HEK293 (cell line): ENCODE measurements at regions not wholly inside any gene's neighbourhood (a gene's known extent, or its start where the extent isn't known, plus 50 kb on each side); places are given as distances from the start of the nearest gene placed in this dataset.

Experiments used
- CTCF ChIA-PET: fragments of 350-600 bp; formaldehyde crosslinking; extraction: SDS; loops from one replicate; lab custom pipeline; 2021; ENCODE audit warnings: antibody characterized with exemption; lab: Yijun Ruan, JAX
- POLR2A ChIA-PET: fragments of 300-600 bp; formaldehyde crosslinking; extraction: SDS; loops from one replicate; lab custom pipeline; 2020; ENCODE audit warnings: antibody characterized with exemption, inconsistent platforms; lab: Yijun Ruan, JAX
- H3K27ac ChIP-seq: fragments of 200-500 bp; sonication (Bioruptor generic); 2 replicates; pipeline ENCODE4 v1.5.1; 2014; ENCODE audit warnings: low read depth, low read length, control low read depth, inconsistent platforms; ENCODE audit errors: extremely low read depth
- H3K36me3 ChIP-seq, 2 experiments: fragments of 200-500 bp in 1 of 2; sonication (Bioruptor generic) in 1 of 2; 1 replicate in 1 of 2; 2 replicates in 1 of 2; pipeline ENCODE4 v1.5.1; 2014 to 2017; ENCODE audit warnings: inconsistent platforms in 2 of 2, low read length in 2 of 2; ENCODE audit not compliant: control insufficient read depth in 2 of 2, insufficient read depth in 1 of 2
- H3K4me1 ChIP-seq: fragments of 200-500 bp; sonication (Bioruptor generic); 2 replicates; pipeline ENCODE4 v1.5.1; 2014; ENCODE audit warnings: mild to moderate bottlenecking, low read length, inconsistent platforms; ENCODE audit not compliant: control insufficient read depth, insufficient read depth
- H3K4me3 ChIP-seq: 2 replicates; pipeline ENCODE4 v1.5.1; 2011; ENCODE audit warnings: low read depth, mild to moderate bottlenecking, control low read depth, low read length, moderate library complexity
- H3K9me3 ChIP-seq: fragments of 200-500 bp; sonication (Bioruptor generic); 2 replicates; pipeline ENCODE4 v1.5.1; 2014; ENCODE audit warnings: low read depth, low read length, inconsistent platforms; ENCODE audit not compliant: control insufficient read depth, insufficient read depth
- HOXD13 ChIP-seq: sonication (generic); formaldehyde crosslinking; IDR thresholded peaks from 2 replicates; pipeline ENCODE4 v1.8.0; 2022; ENCODE audit warnings: missing genetic modification reagents, borderline replicate concordance
- KLF9 ChIP-seq: fragments of 450-650 bp; formaldehyde crosslinking; IDR thresholded peaks from 2 replicates; pipeline ENCODE4 v1.5.1; 2016; ENCODE audit warnings: missing biosample characterization, missing genetic modification characterization, low read depth
- RBAK ChIP-seq: fragments of 450-650 bp; formaldehyde crosslinking; IDR thresholded peaks from 2 replicates; pipeline ENCODE4 v1.5.1; 2016; ENCODE audit warnings: missing biosample characterization, missing genetic modification characterization
- SCRT1 ChIP-seq: fragments of 450-650 bp; formaldehyde crosslinking; IDR thresholded peaks from 2 replicates; pipeline ENCODE4 v1.5.1; 2016; ENCODE audit warnings: missing biosample characterization, missing genetic modification characterization, borderline replicate concordance
- WT1 ChIP-seq: fragments of 450-650 bp; formaldehyde crosslinking; IDR thresholded peaks from 2 replicates; pipeline ENCODE4 v1.5.1; 2016; ENCODE audit warnings: missing biosample characterization, missing genetic modification characterization
- YY1 ChIP-seq: fragments of 450-650 bp; formaldehyde crosslinking; IDR thresholded peaks from 2 replicates; pipeline ENCODE4 v1.5.1; 2018; ENCODE audit warnings: missing biosample characterization, missing genetic modification characterization
- ZBTB48 ChIP-seq: fragments of 450-650 bp; formaldehyde crosslinking; IDR thresholded peaks from 2 replicates; pipeline ENCODE4 v1.5.1; 2016; ENCODE audit warnings: missing biosample characterization, missing genetic modification characterization
- ZFP69B ChIP-seq: fragments of 450-650 bp; formaldehyde crosslinking; IDR thresholded peaks from 2 replicates; pipeline ENCODE4 v1.5.1; 2016; ENCODE audit warnings: missing biosample characterization, missing genetic modification characterization
- ZNF114 ChIP-seq: fragments of 450-650 bp; formaldehyde crosslinking; IDR thresholded peaks from 2 replicates; pipeline ENCODE4 v1.5.0; 2017; ENCODE audit warnings: missing biosample characterization, missing genetic modification characterization
- ZNF140 ChIP-seq: fragments of 450-650 bp; formaldehyde crosslinking; IDR thresholded peaks from 2 replicates; pipeline ENCODE4 v1.5.1; 2016; ENCODE audit warnings: missing biosample characterization, missing genetic modification characterization
- ZNF214 ChIP-seq: fragments of 450-650 bp; formaldehyde crosslinking; IDR thresholded peaks from 2 replicates; pipeline ENCODE4 v1.5.1; 2017; ENCODE audit warnings: missing biosample characterization, mild to moderate bottlenecking, missing genetic modification characterization, borderline replicate concordance
- ZNF239 ChIP-seq: fragments of 450-650 bp; formaldehyde crosslinking; IDR thresholded peaks from 2 replicates; pipeline ENCODE4 v1.5.1; 2016; ENCODE audit warnings: missing biosample characterization, missing genetic modification characterization
- ZNF274 ChIP-seq, 2 experiments: fragments of 200-500 bp in 1 of 2; fragments of 450-650 bp in 1 of 2; sonication (Bioruptor generic) in 1 of 2; formaldehyde crosslinking in 1 of 2; IDR thresholded peaks; 2 replicates each; pipeline versions ENCODE4 v1.5.1 to v1.6.1; 2014 to 2016; ENCODE audit warnings: borderline replicate concordance in 1 of 2, inconsistent platforms in 1 of 2, low read length in 1 of 2, missing biosample characterization in 1 of 2, missing genetic modification characterization in 1 of 2
- ZNF324 ChIP-seq: fragments of 450-650 bp; formaldehyde crosslinking; IDR thresholded peaks from 2 replicates; pipeline ENCODE4 v1.5.1; 2016; ENCODE audit warnings: missing biosample characterization, missing genetic modification characterization
- ZNF394 ChIP-seq: fragments of 450-650 bp; formaldehyde crosslinking; IDR thresholded peaks from 2 replicates; pipeline ENCODE4 v1.5.1; 2016; ENCODE audit warnings: missing biosample characterization, missing genetic modification characterization, mild to moderate bottlenecking, moderate library complexity, borderline replicate concordance
- ZNF473 ChIP-seq: fragments of 450-650 bp; formaldehyde crosslinking; IDR thresholded peaks from 2 replicates; pipeline ENCODE4 v1.5.1; 2017; ENCODE audit warnings: missing biosample characterization, missing genetic modification characterization
- ZNF510 ChIP-seq: fragments of 450-650 bp; formaldehyde crosslinking; IDR thresholded peaks from 2 replicates; pipeline ENCODE4 v1.5.1; 2018; ENCODE audit warnings: mild to moderate bottlenecking, missing genetic modification characterization, missing biosample characterization; ENCODE audit not compliant: insufficient replicate concordance
- ZNF660 ChIP-seq: fragments of 450-650 bp; IDR thresholded peaks from 2 replicates; pipeline ENCODE4 v1.5.1; 2018; ENCODE audit warnings: missing biosample characterization, mild to moderate bottlenecking, missing genetic modification characterization
- ZNF747 ChIP-seq: fragments of 450-650 bp; formaldehyde crosslinking; IDR thresholded peaks from 2 replicates; pipeline ENCODE4 v1.5.1; 2016; ENCODE audit warnings: missing biosample characterization, missing genetic modification characterization
- ZNF792 ChIP-seq: fragments of 450-650 bp; formaldehyde crosslinking; IDR thresholded peaks from 2 replicates; pipeline ENCODE4 v1.5.1; 2016; ENCODE audit warnings: missing biosample characterization, missing genetic modification characterization
- ZNF830 ChIP-seq: fragments of 450-650 bp; IDR thresholded peaks from 2 replicates; pipeline ENCODE4 v1.5.0; 2018; ENCODE audit warnings: missing biosample characterization, missing genetic modification characterization, low read depth, mild to moderate bottlenecking, moderate library complexity
- TF ChIP-seq, protein P1 (sequence below): fragments of 450-650 bp; IDR thresholded peaks from 2 replicates; pipeline ENCODE4 v1.5.1; 2018; ENCODE audit warnings: missing biosample characterization, mild to moderate bottlenecking, missing genetic modification characterization
- TF ChIP-seq, protein P2 (sequence below): fragments of 450-650 bp; formaldehyde crosslinking; IDR thresholded peaks from 2 replicates; pipeline ENCODE4 v1.5.1; 2016; ENCODE audit warnings: missing biosample characterization, missing genetic modification characterization
- TF ChIP-seq, protein P3 (sequence below): fragments of 450-650 bp; formaldehyde crosslinking; IDR thresholded peaks from 2 replicates; pipeline ENCODE4 v1.5.1; 2016; ENCODE audit warnings: missing biosample characterization, missing genetic modification characterization
- TF ChIP-seq, protein P4 (sequence below): fragments of 450-650 bp; formaldehyde crosslinking; IDR thresholded peaks from 2 replicates; pipeline ENCODE4 v1.5.1; 2016; ENCODE audit warnings: missing biosample characterization, missing genetic modification characterization

DNA sequence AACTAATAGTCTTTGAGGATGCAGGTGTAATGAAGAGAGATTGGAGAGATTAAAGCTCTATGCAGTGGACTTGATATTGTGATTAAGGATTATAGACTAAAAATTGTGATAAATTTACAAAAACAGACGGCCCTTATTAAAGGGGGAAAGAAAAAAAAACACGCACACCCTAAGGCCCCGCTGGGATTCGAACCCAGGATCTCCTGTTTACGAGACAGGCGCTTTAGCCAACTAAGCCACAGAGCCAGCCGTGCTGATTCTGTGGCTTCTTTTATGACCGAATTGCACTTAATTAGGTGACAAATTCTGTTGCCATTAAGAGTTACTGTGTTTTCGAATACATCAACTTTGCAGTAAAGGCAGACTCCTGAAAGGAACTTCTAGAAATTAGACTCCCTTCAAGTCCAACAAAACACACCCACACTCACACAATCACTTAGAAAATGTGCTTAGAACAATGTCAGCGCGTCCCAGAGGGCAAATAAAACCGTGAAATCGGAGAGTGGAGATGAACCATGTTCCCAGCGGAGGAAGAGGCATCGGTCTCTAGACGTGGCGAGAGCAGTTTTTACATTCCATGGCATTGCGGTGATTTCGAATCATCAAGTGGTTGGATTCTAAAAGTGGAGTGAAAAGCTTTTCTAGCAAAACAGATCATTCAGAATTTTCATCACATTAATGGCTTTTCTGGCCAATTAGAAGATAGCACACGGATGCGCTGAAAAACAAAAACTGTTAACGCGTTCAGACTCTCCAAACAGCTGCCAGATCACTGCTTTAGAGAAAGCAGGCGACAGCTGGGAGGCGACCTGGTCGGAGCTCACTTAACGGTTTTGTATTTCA lies 122.6 kb downstream of the GPX5 start (continued):
- TF ChIP-seq WT1 (tag by site-specific recombination) (peak; percentile 79), SCRT1 (tag by site-specific recombination) (peak; percentile 71), ZNF473 (tag by site-specific recombination) (no peak), ZNF140 (tag by site-specific recombination) (no peak), ZNF114 (no peak), RBAK (no peak), ZNF792 (tag by site-specific recombination) (no peak), ZNF660 (tag by site-specific recombination) (peak; percentile 94), ZNF394 (peak; percentile 51), ZNF830 (tag by site-specific recombination) (no peak), ZNF239 (no peak), ZNF510 (tag by site-specific recombination) (no peak), ZBTB48 (tag by site-specific recombination) (no peak)
- TF ChIP-seq, protein P1, sequence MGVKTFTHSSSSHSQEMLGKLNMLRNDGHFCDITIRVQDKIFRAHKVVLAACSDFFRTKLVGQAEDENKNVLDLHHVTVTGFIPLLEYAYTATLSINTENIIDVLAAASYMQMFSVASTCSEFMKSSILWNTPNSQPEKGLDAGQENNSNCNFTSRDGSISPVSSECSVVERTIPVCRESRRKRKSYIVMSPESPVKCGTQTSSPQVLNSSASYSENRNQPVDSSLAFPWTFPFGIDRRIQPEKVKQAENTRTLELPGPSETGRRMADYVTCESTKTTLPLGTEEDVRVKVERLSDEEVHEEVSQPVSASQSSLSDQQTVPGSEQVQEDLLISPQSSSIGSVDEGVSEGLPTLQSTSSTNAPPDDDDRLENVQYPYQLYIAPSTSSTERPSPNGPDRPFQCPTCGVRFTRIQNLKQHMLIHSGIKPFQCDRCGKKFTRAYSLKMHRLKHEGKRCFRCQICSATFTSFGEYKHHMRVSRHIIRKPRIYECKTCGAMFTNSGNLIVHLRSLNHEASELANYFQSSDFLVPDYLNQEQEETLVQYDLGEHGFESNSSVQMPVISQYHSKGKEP (tag by site-specific recombination), result peak; percentile 62
- TF ChIP-seq, protein P2, sequence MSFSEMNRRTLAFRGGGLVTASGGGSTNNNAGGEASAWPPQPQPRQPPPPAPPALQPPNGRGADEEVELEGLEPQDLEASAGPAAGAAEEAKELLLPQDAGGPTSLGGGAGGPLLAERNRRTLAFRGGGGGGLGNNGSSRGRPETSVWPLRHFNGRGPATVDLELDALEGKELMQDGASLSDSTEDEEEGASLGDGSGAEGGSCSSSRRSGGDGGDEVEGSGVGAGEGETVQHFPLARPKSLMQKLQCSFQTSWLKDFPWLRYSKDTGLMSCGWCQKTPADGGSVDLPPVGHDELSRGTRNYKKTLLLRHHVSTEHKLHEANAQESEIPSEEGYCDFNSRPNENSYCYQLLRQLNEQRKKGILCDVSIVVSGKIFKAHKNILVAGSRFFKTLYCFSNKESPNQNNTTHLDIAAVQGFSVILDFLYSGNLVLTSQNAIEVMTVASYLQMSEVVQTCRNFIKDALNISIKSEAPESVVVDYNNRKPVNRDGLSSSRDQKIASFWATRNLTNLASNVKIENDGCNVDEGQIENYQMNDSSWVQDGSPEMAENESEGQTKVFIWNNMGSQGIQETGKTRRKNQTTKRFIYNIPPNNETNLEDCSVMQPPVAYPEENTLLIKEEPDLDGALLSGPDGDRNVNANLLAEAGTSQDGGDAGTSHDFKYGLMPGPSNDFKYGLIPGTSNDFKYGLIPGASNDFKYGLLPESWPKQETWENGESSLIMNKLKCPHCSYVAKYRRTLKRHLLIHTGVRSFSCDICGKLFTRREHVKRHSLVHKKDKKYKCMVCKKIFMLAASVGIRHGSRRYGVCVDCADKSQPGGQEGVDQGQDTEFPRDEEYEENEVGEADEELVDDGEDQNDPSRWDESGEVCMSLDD (tag by site-specific recombination), result no peak
- TF ChIP-seq, all 188 proteins: peak for 64

DNA sequence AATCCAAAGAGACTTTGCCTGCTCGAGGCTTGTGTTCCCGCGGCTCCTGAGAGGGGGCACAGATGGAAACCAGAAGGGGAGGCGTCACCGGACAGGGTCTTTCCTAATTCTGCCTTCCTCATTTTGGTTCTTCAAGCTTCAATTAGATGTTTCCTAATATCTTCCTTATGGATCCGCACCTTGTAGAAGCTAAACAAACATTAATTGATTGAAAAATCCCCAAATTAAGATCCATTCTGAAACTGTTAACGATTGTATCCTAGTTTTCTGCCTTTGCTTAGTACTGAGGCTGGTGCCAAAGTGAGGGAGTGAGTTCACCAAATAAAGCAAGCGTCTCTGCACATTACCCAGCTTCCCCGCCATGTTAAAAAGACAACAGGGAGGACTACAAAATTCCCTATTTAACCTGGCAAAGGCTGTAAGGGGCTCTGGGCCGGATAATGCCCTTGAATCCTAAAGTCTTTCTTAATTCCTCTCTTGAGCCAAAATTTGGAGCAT lies 123.2 kb downstream of the GPX5 start:
- Histone ChIP-seq H3K27ac (peak overlapping the region; percentile 72), H3K4me1 (peaks cover 21% of the 10 kb centered on the region), H3K4me3 (peak overlapping the region; percentile 58), H3K36me3 (no peaks in the 10 kb centered on the region), H3K9me3 (no peaks in the 10 kb centered on the region)
- ChIA-PET POLR2A (interaction anchor here (1.3 to 2.7 kb wide), 4 partner anchors 14 to 62 kb away, joined by 3 to 12 read pairs (median 8); a partner anchor contains a TSS), CTCF (interaction anchor here (0.6 to 1.5 kb wide), 6 partner anchors 14 to 63 kb away, joined by 3 to 6 read pairs (median 4); no protein-coding TSS in a partner anchor)
- TF ChIP-seq ZNF747 (tag by site-specific recombination), result no peak
- TF ChIP-seq ZFP69B (tag by site-specific recombination), result no peak; the same call in 1 of the 2 replicates
- peak; percentile 9; the same call in 1 of the 2 replicates for TF ChIP-seq HOXD13
- TF ChIP-seq, protein P3, sequence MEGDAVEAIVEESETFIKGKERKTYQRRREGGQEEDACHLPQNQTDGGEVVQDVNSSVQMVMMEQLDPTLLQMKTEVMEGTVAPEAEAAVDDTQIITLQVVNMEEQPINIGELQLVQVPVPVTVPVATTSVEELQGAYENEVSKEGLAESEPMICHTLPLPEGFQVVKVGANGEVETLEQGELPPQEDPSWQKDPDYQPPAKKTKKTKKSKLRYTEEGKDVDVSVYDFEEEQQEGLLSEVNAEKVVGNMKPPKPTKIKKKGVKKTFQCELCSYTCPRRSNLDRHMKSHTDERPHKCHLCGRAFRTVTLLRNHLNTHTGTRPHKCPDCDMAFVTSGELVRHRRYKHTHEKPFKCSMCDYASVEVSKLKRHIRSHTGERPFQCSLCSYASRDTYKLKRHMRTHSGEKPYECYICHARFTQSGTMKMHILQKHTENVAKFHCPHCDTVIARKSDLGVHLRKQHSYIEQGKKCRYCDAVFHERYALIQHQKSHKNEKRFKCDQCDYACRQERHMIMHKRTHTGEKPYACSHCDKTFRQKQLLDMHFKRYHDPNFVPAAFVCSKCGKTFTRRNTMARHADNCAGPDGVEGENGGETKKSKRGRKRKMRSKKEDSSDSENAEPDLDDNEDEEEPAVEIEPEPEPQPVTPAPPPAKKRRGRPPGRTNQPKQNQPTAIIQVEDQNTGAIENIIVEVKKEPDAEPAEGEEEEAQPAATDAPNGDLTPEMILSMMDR, result no peak
- TF ChIP-seq, protein P1 (tag by site-specific recombination), result no peak
- TF ChIP-seq, protein P4, sequence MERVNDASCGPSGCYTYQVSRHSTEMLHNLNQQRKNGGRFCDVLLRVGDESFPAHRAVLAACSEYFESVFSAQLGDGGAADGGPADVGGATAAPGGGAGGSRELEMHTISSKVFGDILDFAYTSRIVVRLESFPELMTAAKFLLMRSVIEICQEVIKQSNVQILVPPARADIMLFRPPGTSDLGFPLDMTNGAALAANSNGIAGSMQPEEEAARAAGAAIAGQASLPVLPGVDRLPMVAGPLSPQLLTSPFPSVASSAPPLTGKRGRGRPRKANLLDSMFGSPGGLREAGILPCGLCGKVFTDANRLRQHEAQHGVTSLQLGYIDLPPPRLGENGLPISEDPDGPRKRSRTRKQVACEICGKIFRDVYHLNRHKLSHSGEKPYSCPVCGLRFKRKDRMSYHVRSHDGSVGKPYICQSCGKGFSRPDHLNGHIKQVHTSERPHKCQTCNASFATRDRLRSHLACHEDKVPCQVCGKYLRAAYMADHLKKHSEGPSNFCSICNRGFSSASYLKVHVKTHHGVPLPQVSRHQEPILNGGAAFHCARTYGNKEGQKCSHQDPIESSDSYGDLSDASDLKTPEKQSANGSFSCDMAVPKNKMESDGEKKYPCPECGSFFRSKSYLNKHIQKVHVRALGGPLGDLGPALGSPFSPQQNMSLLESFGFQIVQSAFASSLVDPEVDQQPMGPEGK (tag by site-specific recombination), result peak; percentile 35; the same call in 1 of the 2 replicates
- TF ChIP-seq YY1 (tag by site-specific recombination), result 0 out of 2 replicates have a peak, but pooled peaks have one; percentile 64
- 0 out of 2 replicates have a peak, but pooled peaks have one; percentile 7 for TF ChIP-seq KLF9 (tag by site-specific recombination)
- TF ChIP-seq ZNF214, result no peak
- no peak for TF ChIP-seq ZNF274 (IDR thresholded peaks at IDR 0.05; ENCODE audit: low read length)
- TF ChIP-seq ZNF274 (tag by site-specific recombination; IDR thresholded peaks at IDR 0.05; ENCODE audit: borderline replicate concordance), result no peak
- no peak for TF ChIP-seq ZNF324
